ENCODE measurements at regions not wholly inside any gene's neighbourhood (a gene's known extent, or its start where the extent isn't known, plus 50 kb on each side); places are given as distances from the start of the nearest gene placed in this dataset.

DNA sequence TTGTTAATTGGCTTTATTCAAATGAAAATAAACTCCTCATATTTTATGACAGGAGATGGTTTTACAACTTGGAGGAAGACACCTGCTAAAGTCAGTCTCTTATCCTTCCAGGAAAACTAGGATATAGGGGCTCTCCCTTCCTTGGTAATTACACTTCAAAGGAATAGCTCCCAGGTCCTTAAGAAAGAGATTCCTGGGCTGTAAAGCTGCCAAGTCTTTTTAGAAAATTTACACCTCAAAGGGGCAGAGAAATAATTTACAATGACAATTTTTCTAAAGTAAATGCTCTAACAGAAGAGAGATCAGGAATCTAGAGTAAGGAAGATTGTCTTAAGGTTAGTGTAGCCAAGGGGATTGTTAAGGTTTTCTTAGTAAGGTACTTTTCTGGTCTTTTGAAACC lies 1359.0 kb downstream of the OLFM4 start (continued):
- no peak for TF ChIP-seq ASH2L (IDR thresholded peaks at IDR 0.05; ENCODE audit: low read length)
- TF ChIP-seq, protein P1, sequence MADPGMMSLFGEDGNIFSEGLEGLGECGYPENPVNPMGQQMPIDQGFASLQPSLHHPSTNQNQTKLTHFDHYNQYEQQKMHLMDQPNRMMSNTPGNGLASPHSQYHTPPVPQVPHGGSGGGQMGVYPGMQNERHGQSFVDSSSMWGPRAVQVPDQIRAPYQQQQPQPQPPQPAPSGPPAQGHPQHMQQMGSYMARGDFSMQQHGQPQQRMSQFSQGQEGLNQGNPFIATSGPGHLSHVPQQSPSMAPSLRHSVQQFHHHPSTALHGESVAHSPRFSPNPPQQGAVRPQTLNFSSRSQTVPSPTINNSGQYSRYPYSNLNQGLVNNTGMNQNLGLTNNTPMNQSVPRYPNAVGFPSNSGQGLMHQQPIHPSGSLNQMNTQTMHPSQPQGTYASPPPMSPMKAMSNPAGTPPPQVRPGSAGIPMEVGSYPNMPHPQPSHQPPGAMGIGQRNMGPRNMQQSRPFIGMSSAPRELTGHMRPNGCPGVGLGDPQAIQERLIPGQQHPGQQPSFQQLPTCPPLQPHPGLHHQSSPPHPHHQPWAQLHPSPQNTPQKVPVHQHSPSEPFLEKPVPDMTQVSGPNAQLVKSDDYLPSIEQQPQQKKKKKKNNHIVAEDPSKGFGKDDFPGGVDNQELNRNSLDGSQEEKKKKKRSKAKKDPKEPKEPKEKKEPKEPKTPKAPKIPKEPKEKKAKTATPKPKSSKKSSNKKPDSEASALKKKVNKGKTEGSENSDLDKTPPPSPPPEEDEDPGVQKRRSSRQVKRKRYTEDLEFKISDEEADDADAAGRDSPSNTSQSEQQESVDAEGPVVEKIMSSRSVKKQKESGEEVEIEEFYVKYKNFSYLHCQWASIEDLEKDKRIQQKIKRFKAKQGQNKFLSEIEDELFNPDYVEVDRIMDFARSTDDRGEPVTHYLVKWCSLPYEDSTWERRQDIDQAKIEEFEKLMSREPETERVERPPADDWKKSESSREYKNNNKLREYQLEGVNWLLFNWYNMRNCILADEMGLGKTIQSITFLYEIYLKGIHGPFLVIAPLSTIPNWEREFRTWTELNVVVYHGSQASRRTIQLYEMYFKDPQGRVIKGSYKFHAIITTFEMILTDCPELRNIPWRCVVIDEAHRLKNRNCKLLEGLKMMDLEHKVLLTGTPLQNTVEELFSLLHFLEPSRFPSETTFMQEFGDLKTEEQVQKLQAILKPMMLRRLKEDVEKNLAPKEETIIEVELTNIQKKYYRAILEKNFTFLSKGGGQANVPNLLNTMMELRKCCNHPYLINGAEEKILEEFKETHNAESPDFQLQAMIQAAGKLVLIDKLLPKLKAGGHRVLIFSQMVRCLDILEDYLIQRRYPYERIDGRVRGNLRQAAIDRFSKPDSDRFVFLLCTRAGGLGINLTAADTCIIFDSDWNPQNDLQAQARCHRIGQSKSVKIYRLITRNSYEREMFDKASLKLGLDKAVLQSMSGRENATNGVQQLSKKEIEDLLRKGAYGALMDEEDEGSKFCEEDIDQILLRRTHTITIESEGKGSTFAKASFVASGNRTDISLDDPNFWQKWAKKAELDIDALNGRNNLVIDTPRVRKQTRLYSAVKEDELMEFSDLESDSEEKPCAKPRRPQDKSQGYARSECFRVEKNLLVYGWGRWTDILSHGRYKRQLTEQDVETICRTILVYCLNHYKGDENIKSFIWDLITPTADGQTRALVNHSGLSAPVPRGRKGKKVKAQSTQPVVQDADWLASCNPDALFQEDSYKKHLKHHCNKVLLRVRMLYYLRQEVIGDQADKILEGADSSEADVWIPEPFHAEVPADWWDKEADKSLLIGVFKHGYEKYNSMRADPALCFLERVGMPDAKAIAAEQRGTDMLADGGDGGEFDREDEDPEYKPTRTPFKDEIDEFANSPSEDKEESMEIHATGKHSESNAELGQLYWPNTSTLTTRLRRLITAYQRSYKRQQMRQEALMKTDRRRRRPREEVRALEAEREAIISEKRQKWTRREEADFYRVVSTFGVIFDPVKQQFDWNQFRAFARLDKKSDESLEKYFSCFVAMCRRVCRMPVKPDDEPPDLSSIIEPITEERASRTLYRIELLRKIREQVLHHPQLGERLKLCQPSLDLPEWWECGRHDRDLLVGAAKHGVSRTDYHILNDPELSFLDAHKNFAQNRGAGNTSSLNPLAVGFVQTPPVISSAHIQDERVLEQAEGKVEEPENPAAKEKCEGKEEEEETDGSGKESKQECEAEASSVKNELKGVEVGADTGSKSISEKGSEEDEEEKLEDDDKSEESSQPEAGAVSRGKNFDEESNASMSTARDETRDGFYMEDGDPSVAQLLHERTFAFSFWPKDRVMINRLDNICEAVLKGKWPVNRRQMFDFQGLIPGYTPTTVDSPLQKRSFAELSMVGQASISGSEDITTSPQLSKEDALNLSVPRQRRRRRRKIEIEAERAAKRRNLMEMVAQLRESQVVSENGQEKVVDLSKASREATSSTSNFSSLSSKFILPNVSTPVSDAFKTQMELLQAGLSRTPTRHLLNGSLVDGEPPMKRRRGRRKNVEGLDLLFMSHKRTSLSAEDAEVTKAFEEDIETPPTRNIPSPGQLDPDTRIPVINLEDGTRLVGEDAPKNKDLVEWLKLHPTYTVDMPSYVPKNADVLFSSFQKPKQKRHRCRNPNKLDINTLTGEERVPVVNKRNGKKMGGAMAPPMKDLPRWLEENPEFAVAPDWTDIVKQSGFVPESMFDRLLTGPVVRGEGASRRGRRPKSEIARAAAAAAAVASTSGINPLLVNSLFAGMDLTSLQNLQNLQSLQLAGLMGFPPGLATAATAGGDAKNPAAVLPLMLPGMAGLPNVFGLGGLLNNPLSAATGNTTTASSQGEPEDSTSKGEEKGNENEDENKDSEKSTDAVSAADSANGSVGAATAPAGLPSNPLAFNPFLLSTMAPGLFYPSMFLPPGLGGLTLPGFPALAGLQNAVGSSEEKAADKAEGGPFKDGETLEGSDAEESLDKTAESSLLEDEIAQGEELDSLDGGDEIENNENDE (IDR thresholded peaks at IDR 0.05; ENCODE audit: insufficient replicate concordance, low read length) = peak; percentile 89
- no peak for TF ChIP-seq RAD21 (IDR thresholded peaks at IDR 0.05 in 1 of 2, conservative IDR thresholded peaks at IDR 0.05 in 1 of 2; ENCODE audit: low read depth in 2 of 2, low read length in 2 of 2)
- TF ChIP-seq POLR2A (IDR thresholded peaks at IDR 0.05; ENCODE audit: control extremely low read depth in 1 of 2, low read depth in 2 of 2, low read length in 2 of 2) = no peak
- no peak for TF ChIP-seq KDM5A (IDR thresholded peaks at IDR 0.05; ENCODE audit: low read length)
- no peak for TF ChIP-seq SIX5 (IDR thresholded peaks at IDR 0.05; ENCODE audit: low read depth, low read length)
- no peak for TF ChIP-seq JUN (IDR thresholded peaks at IDR 0.05; ENCODE audit: low read depth, low read length)
- no peak for TF ChIP-seq SRF (IDR thresholded peaks at IDR 0.05; ENCODE audit: low read depth, low read length)
- peak; percentile 64 for TF ChIP-seq NANOG (IDR thresholded peaks at IDR 0.05; ENCODE audit: insufficient read depth, low read depth, low read length, poor library complexity, severe bottlenecking)

Data from H1 (cell line).